Activated T-helper 17 cell treated with anti-CD3 and anti-CD28 coated beads, Interleukin-2, amount 50 U/mL, for 72 hours (primary cell): ENCODE measurements at regions not wholly inside any gene's neighbourhood (a gene's known extent, or its start where the extent isn't known, plus 50 kb on each side); places are given as distances from the start of the nearest gene placed in this dataset.

Experiments
- ATAC-seq: fragments of 150-1000 bp; cut with Tn5 transposase; replicated peaks from 2 replicates; pipeline ENCODE4 v1.10.0; 2021; ENCODE audit warnings: mild to moderate bottlenecking, moderate library complexity
- H3K27ac Mint-ChIP-seq: one replicate; pipeline ENCODE4 v1.8.0; 2022; ENCODE audit warnings: mixed read lengths
- H3K27me3 Mint-ChIP-seq: one replicate; pipeline ENCODE4 v1.8.0; 2022; ENCODE audit warnings: mixed read lengths
- H3K36me3 Mint-ChIP-seq: one replicate; pipeline ENCODE4 v1.8.0; 2022; ENCODE audit warnings: low read depth, mild to moderate bottlenecking, mixed read lengths
- H3K4me1 Mint-ChIP-seq: one replicate; pipeline ENCODE4 v1.8.0; 2022; ENCODE audit warnings: mixed read lengths
- H3K4me3 Mint-ChIP-seq: one replicate; pipeline ENCODE4 v1.8.0; 2022; ENCODE audit warnings: mild to moderate bottlenecking, mixed read lengths
- H3K9me3 Mint-ChIP-seq: one replicate; pipeline ENCODE4 v1.8.0; 2022; ENCODE audit warnings: mixed read lengths

DNA sequence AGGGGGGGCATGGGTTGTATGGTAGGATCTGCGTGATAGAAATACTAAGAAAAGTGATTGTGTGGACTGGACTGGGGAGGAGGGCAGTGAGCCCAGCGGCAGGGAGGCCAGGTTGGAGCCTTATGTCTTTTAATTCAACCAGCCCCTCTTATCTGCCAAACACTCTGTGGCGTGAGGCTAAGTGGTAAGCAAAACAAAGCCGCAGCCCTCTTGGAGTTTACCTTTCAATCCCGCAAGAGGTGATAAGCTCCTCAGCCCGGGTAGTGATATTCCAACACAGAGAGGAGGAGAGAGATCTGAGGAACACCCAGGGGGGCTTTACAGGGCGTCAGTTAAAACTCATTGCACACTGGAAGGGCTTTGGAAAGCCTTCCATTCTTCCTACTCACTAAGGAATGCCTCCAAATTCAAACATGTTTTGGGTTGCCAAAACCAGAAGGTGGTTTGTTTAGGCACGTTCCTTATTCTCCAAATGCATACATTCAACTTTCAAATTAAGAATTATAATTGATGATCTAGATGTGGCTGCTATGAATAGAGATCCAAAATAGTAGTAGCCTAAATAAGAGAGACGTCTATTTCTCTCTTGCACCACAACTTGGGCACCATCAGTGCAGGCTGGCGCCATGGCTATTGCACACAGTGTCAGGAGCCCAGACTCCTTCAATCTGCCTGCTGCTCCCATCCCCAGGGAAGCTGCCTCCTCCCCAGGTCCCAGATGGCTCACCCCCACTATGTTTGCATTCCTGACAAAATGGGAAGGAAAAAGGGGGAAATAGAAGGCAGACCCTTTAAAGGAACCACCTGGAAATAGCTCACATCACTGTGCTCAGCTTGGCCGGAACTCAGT, 75.1 kb upstream of the FSTL4 start:
- no peak overlapping the region for H3K4me3 Mint-ChIP-seq
- H3K27me3 Mint-ChIP-seq: peaks cover 28% of the 10 kb centered on the region
- no peaks in the 10 kb centered on the region for H3K4me1 Mint-ChIP-seq
- no peaks in the 10 kb centered on the region for H3K36me3 Mint-ChIP-seq
- H3K9me3 Mint-ChIP-seq: no peaks in the 10 kb centered on the region
- ATAC-seq: no peak
- no peak overlapping the region for H3K27ac Mint-ChIP-seq

DNA sequence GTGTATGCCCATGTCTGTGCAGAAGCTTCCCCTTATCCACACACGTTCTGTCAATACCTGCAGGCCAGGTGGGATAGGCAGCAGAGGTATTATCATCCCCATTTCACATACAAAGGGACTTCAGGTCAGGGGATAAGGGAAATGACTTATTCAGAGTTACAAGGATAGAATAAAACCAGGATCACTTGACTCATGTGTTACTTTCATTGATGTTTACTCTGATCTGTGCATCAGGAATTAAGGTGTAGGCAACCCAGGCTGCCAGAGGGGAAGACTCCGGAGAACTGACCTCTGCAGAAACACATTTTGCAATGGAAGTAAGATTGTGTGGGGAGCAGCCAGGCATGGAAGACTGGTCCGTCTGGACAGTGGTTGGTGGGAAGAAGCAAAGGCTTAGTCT, 74.2 kb upstream of the FSTL4 start:
- Mint-ChIP-seq H3K27ac (no peak overlapping the region), H3K36me3 (no peaks in the 10 kb centered on the region)

DNA sequence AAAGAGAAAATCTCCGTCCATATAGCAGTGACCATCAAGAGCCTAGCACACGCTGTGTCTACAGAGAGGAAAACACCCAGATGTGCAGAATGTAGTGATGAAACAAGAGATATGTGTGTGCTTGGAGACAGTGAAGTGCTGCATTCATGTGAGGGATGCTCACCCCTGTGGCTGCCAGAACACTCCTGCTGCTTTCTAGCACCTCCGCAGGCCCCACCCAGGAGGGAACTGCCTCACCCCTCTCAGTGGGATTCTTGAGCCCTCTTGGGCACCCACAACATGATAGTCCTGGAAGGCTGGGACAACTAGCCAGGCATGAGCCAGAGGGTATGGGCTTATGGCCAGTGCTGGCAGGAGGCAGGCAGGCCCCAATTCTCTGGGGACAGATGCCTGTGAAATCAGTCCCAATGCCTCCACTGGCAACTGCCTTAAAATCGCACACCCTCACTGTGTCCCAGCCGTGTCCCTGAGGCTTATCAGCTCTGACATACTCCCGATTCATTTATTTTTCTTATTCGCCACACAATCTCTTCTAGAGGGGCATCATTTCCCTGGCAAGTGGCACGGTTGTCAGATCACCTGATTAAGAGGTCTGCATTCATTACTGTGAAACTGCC, 73.2 kb upstream of the FSTL4 start:
- no peaks in the 10 kb centered on the region for H3K36me3 Mint-ChIP-seq
- no peak overlapping the region for H3K4me3 Mint-ChIP-seq
- no peaks in the 10 kb centered on the region for H3K9me3 Mint-ChIP-seq
- no peak for ATAC-seq
- no peaks in the 10 kb centered on the region for H3K4me1 Mint-ChIP-seq
- H3K27me3 Mint-ChIP-seq: peaks cover 28% of the 10 kb centered on the region
- no peak overlapping the region for H3K27ac Mint-ChIP-seq

More for the DNA sequence above, 74.2 kb upstream of the FSTL4 start:
- H3K4me1 Mint-ChIP-seq: no peaks in the 10 kb centered on the region
- peaks cover 28% of the 10 kb centered on the region for H3K27me3 Mint-ChIP-seq
- H3K9me3 Mint-ChIP-seq: no peaks in the 10 kb centered on the region
- H3K4me3 Mint-ChIP-seq: no peak overlapping the region
- ATAC-seq: no peak

DNA sequence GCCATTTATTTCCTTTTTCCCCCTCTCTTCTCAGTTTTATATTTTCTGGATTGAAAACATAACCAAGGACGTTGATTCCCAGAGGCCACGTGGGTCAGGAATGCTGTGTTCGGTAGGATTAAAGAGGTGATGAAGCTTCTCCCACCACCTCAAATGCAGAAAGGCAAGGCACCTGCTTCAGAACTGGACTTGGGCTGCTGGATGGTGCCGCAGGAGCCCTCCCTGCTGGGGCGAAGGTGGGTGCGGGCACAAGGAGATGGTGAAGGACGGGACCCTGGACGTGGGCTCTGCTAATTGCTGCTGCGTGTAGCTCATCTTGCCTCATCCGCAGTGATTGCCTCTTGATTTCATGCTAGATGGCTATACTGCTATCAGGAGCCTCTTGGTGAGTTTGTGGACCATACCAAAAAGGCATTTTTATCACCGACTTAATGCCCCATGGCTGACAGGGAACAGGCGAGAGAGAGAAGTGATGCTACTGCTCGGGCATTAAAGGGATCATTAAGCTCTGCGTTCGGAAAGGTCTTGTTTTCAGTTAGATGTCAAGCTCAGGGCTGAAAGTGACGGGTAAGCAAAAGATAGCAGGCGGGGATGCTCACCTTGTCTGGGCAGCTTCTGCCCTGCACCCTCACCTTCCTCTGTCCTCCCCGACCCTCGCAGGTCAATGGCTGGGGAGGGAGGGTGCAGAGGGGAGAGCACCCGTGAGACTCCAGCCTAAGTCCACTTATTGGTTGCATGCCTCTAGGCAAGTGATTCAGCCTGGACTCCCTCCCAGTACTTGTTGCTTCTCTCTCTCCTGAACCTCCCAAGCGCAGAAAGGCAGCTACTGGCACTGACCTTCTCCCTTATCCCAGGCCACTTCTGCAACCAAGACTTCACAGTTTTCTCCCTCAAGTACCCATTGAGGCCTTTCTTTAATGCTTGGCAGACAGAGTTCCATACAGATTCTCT, 71.6 kb upstream of the FSTL4 start:
- no peaks in the 10 kb centered on the region for H3K9me3 Mint-ChIP-seq
- H3K36me3 Mint-ChIP-seq: no peaks in the 10 kb centered on the region
- no peaks in the 10 kb centered on the region for H3K4me1 Mint-ChIP-seq
- ATAC-seq: no peak
- H3K27ac Mint-ChIP-seq: no peak overlapping the region
- H3K4me3 Mint-ChIP-seq: no peak overlapping the region
- H3K27me3 Mint-ChIP-seq: peaks cover 19% of the 10 kb centered on the region

DNA sequence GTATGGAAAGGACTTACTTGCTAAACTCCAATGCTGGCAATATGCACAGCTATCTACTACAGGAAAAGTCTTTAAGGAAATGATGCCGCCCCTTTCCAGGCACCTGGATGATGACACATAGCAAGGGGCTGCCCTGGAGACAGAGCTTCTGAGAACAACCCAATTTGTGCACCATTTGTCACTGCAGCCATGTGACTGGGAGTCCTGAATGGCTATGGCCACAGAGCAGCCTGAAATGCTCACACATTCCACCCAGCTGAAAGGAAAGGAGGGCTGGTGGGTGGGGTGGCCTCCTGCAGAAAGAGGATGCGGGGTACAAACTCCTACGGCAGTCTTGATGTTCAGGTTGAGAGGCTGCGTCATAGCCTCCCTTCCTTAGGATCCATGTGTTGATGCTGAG, 70.1 kb upstream of the FSTL4 start:
- no peak for ATAC-seq
- Mint-ChIP-seq H3K4me3 (no peak overlapping the region), H3K27me3 (peaks cover 26% of the 10 kb centered on the region), H3K4me1 (no peaks in the 10 kb centered on the region), H3K27ac (no peak overlapping the region), H3K36me3 (no peaks in the 10 kb centered on the region), H3K9me3 (no peaks in the 10 kb centered on the region)

DNA sequence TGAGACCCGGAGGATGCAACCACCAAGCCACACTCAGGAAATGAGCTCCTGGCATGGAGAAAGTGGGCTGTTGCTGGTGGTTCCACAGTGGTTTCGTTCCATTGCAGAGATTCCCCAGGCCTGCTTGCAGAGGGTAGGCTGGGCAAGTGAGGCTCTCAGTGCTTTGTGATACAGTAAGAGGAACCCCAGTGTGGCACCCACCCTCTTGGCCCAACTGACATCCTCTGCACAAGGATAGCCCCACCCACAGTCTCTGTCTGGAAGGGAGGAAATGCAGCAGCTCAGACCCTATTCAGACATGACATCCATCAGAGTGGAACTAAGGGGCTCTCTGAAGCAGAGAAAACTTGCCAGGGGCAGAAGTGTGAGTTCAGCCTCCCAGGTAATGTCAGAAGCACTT, 69.6 kb upstream of the FSTL4 start:
- no peaks in the 10 kb centered on the region for H3K9me3 Mint-ChIP-seq

DNA sequence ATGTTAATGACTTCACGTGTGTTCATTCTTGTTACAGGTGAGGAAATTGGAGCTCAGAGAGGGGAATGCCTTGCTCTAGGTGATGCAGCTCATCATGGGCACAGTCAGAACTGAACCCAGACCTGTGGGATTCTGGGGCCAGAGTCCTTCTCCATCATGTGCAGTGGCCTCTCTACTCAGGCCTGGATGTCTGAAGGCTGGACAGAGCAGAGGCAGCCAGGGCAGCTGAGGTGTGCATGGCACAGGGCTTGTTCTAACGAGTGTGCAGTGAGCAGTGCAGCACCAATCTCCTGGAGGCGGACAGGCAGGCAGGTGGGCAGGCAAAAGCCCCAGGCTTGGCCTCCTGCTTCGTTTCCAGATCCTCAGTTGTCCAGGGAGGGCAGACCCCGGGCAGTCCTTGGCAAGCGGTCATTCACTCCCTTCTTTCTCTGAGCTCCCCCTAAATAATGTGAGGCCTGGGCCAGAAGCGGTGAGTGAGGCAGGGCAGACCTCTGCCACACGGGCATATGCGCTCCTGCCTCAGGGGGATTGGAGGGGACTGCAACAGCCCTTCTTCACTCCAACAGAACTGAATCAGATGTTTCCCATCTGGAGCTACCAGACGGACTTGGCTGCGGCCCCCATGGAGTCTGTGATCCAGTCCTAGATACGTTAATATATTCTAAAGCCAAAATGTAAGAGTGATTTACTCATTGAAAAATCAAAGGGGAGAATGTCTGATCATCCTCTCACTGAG, 68.7 kb upstream of the FSTL4 start:
- Mint-ChIP-seq H3K4me3 (no peak overlapping the region), H3K4me1 (no peaks in the 10 kb centered on the region), H3K27ac (no peak overlapping the region), H3K9me3 (no peaks in the 10 kb centered on the region), H3K27me3 (peaks cover 14% of the 10 kb centered on the region), H3K36me3 (no peaks in the 10 kb centered on the region)
- no peak for ATAC-seq

More for the DNA sequence above, 69.6 kb upstream of the FSTL4 start:
- Mint-ChIP-seq H3K27me3 (peaks cover 22% of the 10 kb centered on the region), H3K4me1 (no peaks in the 10 kb centered on the region), H3K27ac (no peak overlapping the region), H3K4me3 (no peak overlapping the region), H3K36me3 (no peaks in the 10 kb centered on the region)
- ATAC-seq: no peak

DNA sequence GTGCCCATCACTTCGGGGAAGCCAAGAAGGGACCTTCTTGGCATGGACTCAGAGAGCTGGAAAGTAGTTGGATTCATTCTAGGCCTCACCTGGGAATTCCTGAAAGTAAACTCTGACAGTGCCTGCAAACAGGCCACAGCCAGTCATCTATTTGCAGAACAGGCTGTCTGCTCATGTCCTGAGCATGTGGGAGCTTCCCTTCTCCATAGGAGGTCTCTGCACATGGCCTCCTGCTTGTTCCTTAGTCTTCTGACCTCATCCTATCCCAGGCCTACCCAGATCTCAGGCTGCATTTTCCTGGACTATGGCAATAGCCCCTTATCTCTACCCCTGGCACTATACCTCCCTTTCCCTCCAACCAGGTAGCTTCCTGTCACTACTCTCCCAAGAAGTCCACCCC, 67.2 kb upstream of the FSTL4 start:
- Mint-ChIP-seq H3K36me3 (no peaks in the 10 kb centered on the region), H3K4me1 (no peaks in the 10 kb centered on the region), H3K9me3 (no peaks in the 10 kb centered on the region), H3K4me3 (no peak overlapping the region), H3K27me3 (peaks cover 12% of the 10 kb centered on the region), H3K27ac (no peak overlapping the region)
- no peak for ATAC-seq

DNA sequence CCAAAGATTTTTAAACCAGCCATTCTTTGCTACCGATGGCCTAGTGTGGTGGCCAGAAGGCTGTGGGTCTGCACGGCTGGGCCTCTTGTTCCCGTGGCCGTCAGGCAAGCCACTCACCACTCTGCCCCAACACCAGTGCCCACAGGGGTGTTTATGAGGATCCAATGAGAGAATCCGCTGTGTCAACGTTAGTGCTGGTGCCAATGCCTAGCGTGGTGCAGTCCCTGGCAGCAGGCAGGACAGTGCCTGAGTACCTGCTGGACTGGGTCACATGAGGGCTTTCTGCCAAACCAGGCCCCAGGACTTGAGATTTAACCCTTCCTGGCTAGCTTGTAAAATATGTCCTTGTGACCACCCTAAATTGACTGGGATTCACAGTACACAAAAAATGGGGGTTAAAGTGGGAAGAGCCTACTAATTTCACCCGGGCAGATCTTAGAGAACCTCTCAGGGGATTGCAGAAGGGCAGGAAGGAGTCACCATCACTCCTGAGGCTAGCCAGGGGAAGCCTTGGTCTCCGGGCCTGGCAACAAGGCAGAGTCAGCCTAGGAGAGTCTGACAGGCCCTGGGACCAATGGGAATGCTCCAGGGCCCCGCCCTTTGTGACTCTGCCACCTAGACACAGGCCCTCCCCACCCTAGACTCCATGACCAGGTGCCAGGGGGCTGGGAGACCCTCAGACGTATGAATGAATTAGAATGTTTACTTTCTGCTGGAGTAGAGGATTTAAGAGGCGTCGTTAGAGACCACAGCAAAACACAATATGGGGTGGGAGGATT, 63.2 kb upstream of the FSTL4 start:
- no peak for ATAC-seq
- H3K4me1 Mint-ChIP-seq: no peaks in the 10 kb centered on the region
- H3K9me3 Mint-ChIP-seq: no peaks in the 10 kb centered on the region
- no peak overlapping the region for H3K27ac Mint-ChIP-seq
- no peak overlapping the region for H3K4me3 Mint-ChIP-seq
- H3K36me3 Mint-ChIP-seq: no peaks in the 10 kb centered on the region
- peaks cover 24% of the 10 kb centered on the region for H3K27me3 Mint-ChIP-seq

DNA sequence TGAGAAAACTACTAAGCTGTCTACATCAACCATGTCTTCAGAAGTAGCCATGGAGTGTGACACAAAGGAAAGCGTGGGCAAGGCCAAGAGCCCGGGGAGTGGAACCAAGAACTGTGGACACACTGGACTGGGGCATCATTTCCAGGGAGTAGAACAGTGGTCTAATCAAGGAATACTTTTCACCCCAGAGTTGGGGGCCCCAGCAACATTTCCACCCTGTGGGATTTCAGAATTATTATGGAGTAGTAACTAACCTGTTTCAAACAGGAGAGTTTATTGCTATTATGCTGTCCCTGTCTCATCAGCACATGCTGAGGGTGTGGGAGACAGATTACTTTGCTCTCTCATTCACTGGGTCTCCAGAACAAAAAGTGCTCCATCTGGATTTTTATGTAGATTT, 58.0 kb upstream of the FSTL4 start:
- peaks cover 21% of the 10 kb centered on the region for H3K27me3 Mint-ChIP-seq
- no peaks in the 10 kb centered on the region for H3K36me3 Mint-ChIP-seq
- no peak overlapping the region for H3K27ac Mint-ChIP-seq
- no peak overlapping the region for H3K4me3 Mint-ChIP-seq
- ATAC-seq: no peak
- no peaks in the 10 kb centered on the region for H3K4me1 Mint-ChIP-seq
- no peaks in the 10 kb centered on the region for H3K9me3 Mint-ChIP-seq

DNA sequence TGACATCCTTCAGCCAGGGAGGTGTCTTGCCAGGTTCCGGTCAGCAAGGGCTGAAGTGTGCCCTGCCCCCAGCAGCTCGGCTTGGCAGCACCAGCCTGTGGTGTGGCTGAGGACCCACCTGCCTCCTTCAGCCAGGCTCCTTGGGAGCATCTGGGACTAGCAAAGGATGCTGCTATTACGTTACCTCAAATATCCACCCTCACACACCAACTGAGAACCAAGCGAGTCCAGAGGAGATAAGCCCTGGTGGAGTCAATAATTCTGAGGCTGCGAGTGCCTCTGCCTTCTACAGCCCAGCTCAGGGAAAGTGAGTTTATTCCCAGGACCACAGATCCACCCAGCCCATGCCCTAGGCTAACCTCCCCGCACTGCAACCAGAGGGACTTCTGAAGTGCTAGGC, 57.1 kb upstream of the FSTL4 start:
- Mint-ChIP-seq H3K27me3 (peaks cover 16% of the 10 kb centered on the region), H3K27ac (no peak overlapping the region), H3K4me1 (no peaks in the 10 kb centered on the region), H3K36me3 (no peaks in the 10 kb centered on the region), H3K9me3 (no peaks in the 10 kb centered on the region), H3K4me3 (no peak overlapping the region)
- ATAC-seq: no peak

DNA sequence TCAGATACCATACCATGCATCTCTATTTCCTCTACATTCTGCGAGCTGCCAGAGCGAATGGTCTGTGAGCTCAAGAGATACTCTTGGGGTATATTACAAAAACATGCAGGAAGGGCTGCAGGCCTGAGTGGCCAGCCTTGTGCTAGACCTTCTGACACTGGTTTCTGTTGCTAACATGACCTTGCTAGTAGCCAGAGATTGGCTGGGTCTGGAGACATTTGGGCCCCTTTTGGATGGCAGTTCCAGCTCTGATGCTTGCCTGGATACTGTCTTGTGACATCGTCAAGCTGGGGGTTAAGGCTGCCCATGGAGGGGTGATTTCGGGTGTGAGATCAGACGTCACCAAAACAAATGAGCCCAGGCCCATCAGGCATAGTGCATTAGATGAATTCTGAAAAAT, 56.1 kb upstream of the FSTL4 start:
- H3K27ac Mint-ChIP-seq: no peak overlapping the region
- no peak for ATAC-seq
- H3K9me3 Mint-ChIP-seq: no peaks in the 10 kb centered on the region
- no peak overlapping the region for H3K4me3 Mint-ChIP-seq
- no peaks in the 10 kb centered on the region for H3K4me1 Mint-ChIP-seq
- peaks cover 17% of the 10 kb centered on the region for H3K27me3 Mint-ChIP-seq
- no peaks in the 10 kb centered on the region for H3K36me3 Mint-ChIP-seq

DNA sequence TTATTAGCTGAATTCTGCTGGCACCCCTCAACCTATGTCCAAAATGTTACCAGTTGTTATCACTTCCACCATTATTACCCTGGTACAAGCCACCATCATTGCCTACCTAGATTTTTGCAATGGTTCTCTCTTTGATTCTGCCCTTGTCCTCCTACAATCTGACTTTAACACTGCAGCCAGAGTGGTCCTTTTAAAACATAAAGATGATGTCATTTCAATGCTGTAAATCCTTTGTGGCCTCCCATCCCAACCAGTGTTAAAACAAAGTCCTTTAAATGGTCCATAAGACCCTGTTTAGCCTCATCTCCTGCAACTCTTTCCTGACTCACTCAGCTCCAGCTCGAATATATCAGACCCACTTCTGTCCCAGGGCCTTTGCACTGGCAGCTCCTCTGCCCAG, 54.9 kb upstream of the FSTL4 start:
- H3K4me1 Mint-ChIP-seq: no peaks in the 10 kb centered on the region

More for the DNA sequence above, 54.9 kb upstream of the FSTL4 start:
- Mint-ChIP-seq H3K27ac (no peak overlapping the region), H3K36me3 (no peaks in the 10 kb centered on the region), H3K4me3 (no peak overlapping the region), H3K9me3 (no peaks in the 10 kb centered on the region), H3K27me3 (peaks cover 15% of the 10 kb centered on the region)
- no peak for ATAC-seq
